OCI-LY7 (cell line): ENCODE measurements at regions not wholly inside any gene's neighbourhood (a gene's known extent, or its start where the extent isn't known, plus 50 kb on each side); places are given as distances from the start of the nearest gene placed in this dataset.

Experiments
- BruUV-seq: library from RNA; stranded (reverse); fragments of 400-500 nt; replicated peaks from 2 replicates; lab custom pipeline; 2021; lab: Mats Ljungman, UMichigan
- CTCF ChIA-PET: fragments of 300-600 bp; sonication (Branson Sonifier 250); formaldehyde crosslinking; loops from one replicate; lab custom pipeline; 2022; ENCODE audit warnings: antibody characterized with exemption; ENCODE audit not compliant: unreplicated experiment; lab: Charles Lee
- POLR2A ChIA-PET: fragments of 300-600 bp; sonication (Branson Sonifier 250); formaldehyde crosslinking; loops from one replicate; lab custom pipeline; 2022; ENCODE audit warnings: antibody characterized with exemption; lab: Charles Lee
- DNase-seq: peaks from one replicate; pipeline ENCODE4 v3.0.0-alpha.2; 2015; ENCODE audit warnings: low spot score
- H2AFZ ChIP-seq: fragments of 200-600 bp; sonication (generic), shearing (Covaris generic); 2 replicates; pipeline ENCODE4 v1.6.1; 2014; ENCODE audit warnings: mild to moderate bottlenecking, antibody characterized with exemption, low read length, moderate library complexity
- H3K27ac ChIP-seq: fragments of 200-600 bp; sonication (generic); 2 replicates; pipeline ENCODE4 v1.5.1; 2014; ENCODE audit warnings: mixed run types, low read depth, mild to moderate bottlenecking, moderate library complexity, low read length, inconsistent platforms; ENCODE audit not compliant: poor library complexity, severe bottlenecking
- H3K36me3 ChIP-seq: fragments of 200-600 bp; sonication (generic); 2 replicates; pipeline ENCODE4 v1.6.1; 2014; ENCODE audit warnings: mild to moderate bottlenecking, antibody characterized with exemption, low read length, moderate library complexity, mixed read lengths; ENCODE audit not compliant: insufficient read depth
- H3K4me1 ChIP-seq: fragments of 200-600 bp; sonication (generic); 2 replicates; pipeline ENCODE4 v1.5.1; 2014; ENCODE audit warnings: mild to moderate bottlenecking, low read length; ENCODE audit not compliant: insufficient read depth, poor library complexity, severe bottlenecking
- H3K4me2 ChIP-seq: fragments of 200-600 bp; sonication (generic); 2 replicates; pipeline ENCODE4 v1.6.1; 2014; ENCODE audit warnings: mild to moderate bottlenecking, low read length
- H3K4me3 ChIP-seq: fragments of 200-600 bp; sonication (generic); 2 replicates; pipeline ENCODE4 v1.5.1; 2014; ENCODE audit warnings: mild to moderate bottlenecking, low read depth, low read length; ENCODE audit not compliant: poor library complexity, severe bottlenecking
- H3K79me2 ChIP-seq: fragments of 200-600 bp; sonication (generic); 2 replicates; pipeline ENCODE4 v1.6.1; 2016; ENCODE audit warnings: low read depth, mild to moderate bottlenecking, low read length, moderate library complexity, mixed read lengths; ENCODE audit not compliant: insufficient read depth
- H3K9me2 ChIP-seq: fragments of 200-600 bp; sonication (generic); 2 replicates; pipeline ENCODE4 v1.6.1; 2016; ENCODE audit warnings: mild to moderate bottlenecking, low read length, mixed read lengths; ENCODE audit not compliant: insufficient read depth
- H3K9me3 ChIP-seq: fragments of 200-600 bp; sonication (generic); 2 replicates; pipeline ENCODE4 v1.6.1; 2014; ENCODE audit warnings: mild to moderate bottlenecking, mixed run types, low read length, mixed read lengths
- H4K20me1 ChIP-seq: fragments of 200-600 bp; sonication (generic); 2 replicates; pipeline ENCODE4 v1.6.1; 2014; ENCODE audit warnings: mild to moderate bottlenecking, antibody characterized with exemption, low read length, moderate library complexity, mixed read lengths; ENCODE audit not compliant: insufficient read depth
- CTCF ChIP-seq: fragments of 200-600 bp; sonication (generic); conservative IDR thresholded peaks from 2 replicates; pipeline ENCODE4 v1.5.1; 2014; ENCODE audit warnings: mild to moderate bottlenecking, antibody characterized with exemption, low read length, moderate library complexity, mixed read lengths
- EZH2phosphoT487 ChIP-seq: fragments of 200-600 bp; sonication (generic); IDR thresholded peaks from 2 replicates; pipeline ENCODE4 v1.6.1; 2018; ENCODE audit warnings: low read depth, borderline replicate concordance, mild to moderate bottlenecking, mixed run types, antibody characterized with exemption, low read length, moderate library complexity, mixed read lengths
- intact Hi-C: fragments of 100-400 bp; cut with micrococcal nuclease; formaldehyde crosslinking; loops from one replicate; pipeline ENCODE4 v1.10.0; 2022; ENCODE audit not compliant: unreplicated experiment

- H3K4me3 ChIP-seq, result no peak overlapping the region
- BruUV-seq, result no TSS peak
- no peak overlapping the region for H3K4me2 ChIP-seq
- ChIA-PET POLR2A (interaction anchor here (0.7 to 1.4 kb wide), 2 partner anchors 10 to 28 kb away, joined by 3 read pairs; no protein-coding TSS in a partner anchor), CTCF (no interaction called here)
- intact Hi-C loops, result no loop called here
- no peaks in the 10 kb centered on the region for H3K79me2 ChIP-seq
- H3K4me1 ChIP-seq, result no peaks in the 10 kb centered on the region
- no peaks in the 10 kb centered on the region for H4K20me1 ChIP-seq
- no peak overlapping the region for H3K27ac ChIP-seq
- H3K9me3 ChIP-seq, result no peaks in the 10 kb centered on the region
- H3K36me3 ChIP-seq, result no peaks in the 10 kb centered on the region
- no peaks in the 10 kb centered on the region for H3K9me2 ChIP-seq
- no peak for DNase-seq
- H2AFZ ChIP-seq, result no peak overlapping the region
- TF ChIP-seq EZH2phosphoT487 (no peak), CTCF (no peak)
These were observed 357.3 kb downstream of the MEI4 start for GRCh38 chr6:78010130-78010529.

- H3K36me3 ChIP-seq, result no peaks in the 10 kb centered on the region
- no peak overlapping the region for H3K4me2 ChIP-seq
- no peaks in the 10 kb centered on the region for H3K79me2 ChIP-seq
- no peaks in the 10 kb centered on the region for H4K20me1 ChIP-seq
- TF ChIP-seq EZH2phosphoT487, result no peak
- TF ChIP-seq CTCF, result no peak
- POLR2A ChIA-PET, result no interaction called here
- intact Hi-C loops, result no loop called here
- DNase-seq, result no peak
- H3K9me3 ChIP-seq, result no peaks in the 10 kb centered on the region
- no peak overlapping the region for H3K4me3 ChIP-seq
- H3K9me2 ChIP-seq, result no peaks in the 10 kb centered on the region
- no peaks in the 10 kb centered on the region for H3K4me1 ChIP-seq
- no peak overlapping the region for H2AFZ ChIP-seq
- CTCF ChIA-PET, result no interaction called here
- no peak overlapping the region for H3K27ac ChIP-seq
- BruUV-seq, result no TSS peak
These were observed 367.7 kb downstream of the MEI4 start for GRCh38 chr6:78020586-78020985.

GRCh38 chr6:78025502-78025901, 372.7 kb downstream of the MEI4 start:
- Histone ChIP-seq H2AFZ (no peak overlapping the region), H3K4me3 (no peak overlapping the region), H3K9me3 (no peaks in the 10 kb centered on the region), H3K27ac (no peak overlapping the region), H3K9me2 (no peaks in the 10 kb centered on the region), H3K4me1 (no peaks in the 10 kb centered on the region), H3K36me3 (no peaks in the 10 kb centered on the region), H3K79me2 (no peaks in the 10 kb centered on the region), H4K20me1 (no peaks in the 10 kb centered on the region), H3K4me2 (no peak overlapping the region)
- TF ChIP-seq EZH2phosphoT487 (no peak), CTCF (no peak)
- ChIA-PET CTCF (no interaction called here), POLR2A (no interaction called here)
- BruUV-seq, result no TSS peak
- intact Hi-C loops, result no loop called here
- no peak for DNase-seq
